ENCODE measurements at regions not wholly inside any gene's neighbourhood (a gene's known extent, or its start where the extent isn't known, plus 50 kb on each side); places are given as distances from the start of the nearest gene placed in this dataset.

- no peak for TF ChIP-seq CTCF (IDR thresholded peaks at IDR 0.05; ENCODE audit: low read length)
- TF ChIP-seq EZH2 (optimal IDR thresholded peaks at IDR 0.05; ENCODE audit: low read depth, low read length): no peak
- TF ChIP-seq EZH2phosphoT487 (IDR thresholded peaks at IDR 0.05; ENCODE audit: low read length): no peak
These were observed 169.5 kb upstream of the OR13F1 start for GRCh38 chr9:104334549-104334948.
